ENCODE measurements at regions not wholly inside any gene's neighbourhood (a gene's known extent, or its start where the extent isn't known, plus 50 kb on each side); places are given as distances from the start of the nearest gene placed in this dataset.

DNA sequence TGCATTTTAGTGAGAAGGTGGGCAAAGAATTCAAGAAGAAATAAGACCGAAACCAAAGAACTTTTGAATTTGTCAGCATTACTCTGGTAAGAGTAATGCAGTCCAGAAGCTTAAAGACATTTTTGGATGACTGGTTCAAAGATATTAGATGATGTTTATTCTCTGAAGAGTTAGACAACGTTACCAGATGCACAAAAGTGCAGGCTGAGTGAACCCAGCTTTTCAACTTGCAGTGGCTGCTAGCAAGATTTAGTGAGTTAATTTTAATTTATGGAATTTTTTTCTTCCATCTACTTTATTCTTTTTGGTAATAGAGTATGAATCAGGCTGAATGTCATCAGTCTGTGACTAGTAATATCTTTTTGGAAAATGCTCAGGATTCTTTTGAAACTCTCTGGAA lies 267.3 kb upstream of the AZI2 start (continued):
- TF ChIP-seq, protein P1, sequence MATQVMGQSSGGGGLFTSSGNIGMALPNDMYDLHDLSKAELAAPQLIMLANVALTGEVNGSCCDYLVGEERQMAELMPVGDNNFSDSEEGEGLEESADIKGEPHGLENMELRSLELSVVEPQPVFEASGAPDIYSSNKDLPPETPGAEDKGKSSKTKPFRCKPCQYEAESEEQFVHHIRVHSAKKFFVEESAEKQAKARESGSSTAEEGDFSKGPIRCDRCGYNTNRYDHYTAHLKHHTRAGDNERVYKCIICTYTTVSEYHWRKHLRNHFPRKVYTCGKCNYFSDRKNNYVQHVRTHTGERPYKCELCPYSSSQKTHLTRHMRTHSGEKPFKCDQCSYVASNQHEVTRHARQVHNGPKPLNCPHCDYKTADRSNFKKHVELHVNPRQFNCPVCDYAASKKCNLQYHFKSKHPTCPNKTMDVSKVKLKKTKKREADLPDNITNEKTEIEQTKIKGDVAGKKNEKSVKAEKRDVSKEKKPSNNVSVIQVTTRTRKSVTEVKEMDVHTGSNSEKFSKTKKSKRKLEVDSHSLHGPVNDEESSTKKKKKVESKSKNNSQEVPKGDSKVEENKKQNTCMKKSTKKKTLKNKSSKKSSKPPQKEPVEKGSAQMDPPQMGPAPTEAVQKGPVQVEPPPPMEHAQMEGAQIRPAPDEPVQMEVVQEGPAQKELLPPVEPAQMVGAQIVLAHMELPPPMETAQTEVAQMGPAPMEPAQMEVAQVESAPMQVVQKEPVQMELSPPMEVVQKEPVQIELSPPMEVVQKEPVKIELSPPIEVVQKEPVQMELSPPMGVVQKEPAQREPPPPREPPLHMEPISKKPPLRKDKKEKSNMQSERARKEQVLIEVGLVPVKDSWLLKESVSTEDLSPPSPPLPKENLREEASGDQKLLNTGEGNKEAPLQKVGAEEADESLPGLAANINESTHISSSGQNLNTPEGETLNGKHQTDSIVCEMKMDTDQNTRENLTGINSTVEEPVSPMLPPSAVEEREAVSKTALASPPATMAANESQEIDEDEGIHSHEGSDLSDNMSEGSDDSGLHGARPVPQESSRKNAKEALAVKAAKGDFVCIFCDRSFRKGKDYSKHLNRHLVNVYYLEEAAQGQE (IDR thresholded peaks at IDR 0.05; ENCODE audit: low read depth), result no peak
- TF ChIP-seq YY1 (IDR thresholded peaks at IDR 0.05; ENCODE audit: extremely low read depth, insufficient replicate concordance, low read depth, low read length), result no peak
- TF ChIP-seq, protein P2, sequence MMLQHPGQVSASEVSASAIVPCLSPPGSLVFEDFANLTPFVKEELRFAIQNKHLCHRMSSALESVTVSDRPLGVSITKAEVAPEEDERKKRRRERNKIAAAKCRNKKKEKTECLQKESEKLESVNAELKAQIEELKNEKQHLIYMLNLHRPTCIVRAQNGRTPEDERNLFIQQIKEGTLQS (IDR thresholded peaks at IDR 0.05), result no peak
- TF ChIP-seq ZNF274 (IDR thresholded peaks at IDR 0.05; ENCODE audit: low read depth, low read length), result no peak
- no peak for TF ChIP-seq POLR2A (IDR thresholded peaks at IDR 0.05; ENCODE audit: borderline replicate concordance, extremely low read depth, insufficient read depth, insufficient read length)
- TF ChIP-seq, protein P3, sequence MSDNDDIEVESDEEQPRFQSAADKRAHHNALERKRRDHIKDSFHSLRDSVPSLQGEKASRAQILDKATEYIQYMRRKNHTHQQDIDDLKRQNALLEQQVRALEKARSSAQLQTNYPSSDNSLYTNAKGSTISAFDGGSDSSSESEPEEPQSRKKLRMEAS (IDR thresholded peaks at IDR 0.05), result no peak

DNA sequence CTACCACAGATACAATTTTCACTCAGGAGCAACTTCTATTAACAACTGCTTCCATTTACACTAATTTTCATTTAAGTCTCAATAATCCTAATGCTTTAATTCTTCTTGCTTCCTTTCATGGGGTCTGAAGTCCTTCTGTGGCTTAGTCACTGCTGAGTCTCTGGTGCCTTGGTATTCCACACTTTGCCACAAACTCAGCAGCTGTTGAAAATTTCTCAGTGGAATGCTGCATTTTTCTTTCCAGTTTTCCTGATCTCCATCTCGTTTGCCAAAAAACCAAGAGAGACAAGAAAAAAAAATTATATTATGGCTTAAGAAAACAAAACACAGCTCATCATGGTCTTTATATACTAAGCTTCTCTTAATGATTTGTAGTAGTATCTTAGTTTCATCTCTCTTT lies 269.2 kb upstream of the AZI2 start:
- BruUV-seq (replicated peaks), result no TSS peak
- H3K27ac ChIP-seq (ENCODE audit: low read depth, low read length), result no peak overlapping the region
- H3K9me3 ChIP-seq (ENCODE audit: control insufficient read depth in 1 of 2, insufficient read depth in 1 of 2, low read depth in 1 of 2, low read length in 2 of 2), result no peaks in the 10 kb centered on the region
- no peak overlapping the region for H3K4me2 ChIP-seq (ENCODE audit: low read length)
- no peak for TF ChIP-seq SP1 (IDR thresholded peaks at IDR 0.05; ENCODE audit: low read depth)
- no peak for TF ChIP-seq YY1 (IDR thresholded peaks at IDR 0.05; ENCODE audit: extremely low read depth, insufficient replicate concordance, low read depth, low read length)
- no peak for TF ChIP-seq EZH2phosphoT487 (IDR thresholded peaks at IDR 0.05; ENCODE audit: borderline replicate concordance)
- TF ChIP-seq ELF1 (IDR thresholded peaks at IDR 0.05; ENCODE audit: borderline replicate concordance, low read depth), result no peak
- TF ChIP-seq TCF7L2 (IDR thresholded peaks at IDR 0.05; ENCODE audit: borderline replicate concordance, extremely low read depth, insufficient read depth, insufficient read length), result no peak
- no peaks in the 10 kb centered on the region for H3K4me1 ChIP-seq (ENCODE audit: control insufficient read depth in 1 of 2, insufficient read depth in 2 of 2, low read length in 2 of 2)
- DNase-seq (ENCODE audit: low read depth, low spot score) (no peak), ATAC-seq (no peak)
- H3K9ac ChIP-seq (ENCODE audit: low read length), result no peak overlapping the region
- no peak overlapping the region for H3K4me3 ChIP-seq (replicated peaks in 1 of 2; ENCODE audit: low read depth in 1 of 2, low read length in 2 of 2)
- H2AFZ ChIP-seq (ENCODE audit: low read depth, low read length, poor library complexity, severe bottlenecking), result no peak overlapping the region
- no peaks in the 10 kb centered on the region for H3K9me2 ChIP-seq (ENCODE audit: insufficient read depth)
- ChIA-PET POLR2A (no interaction called here), RAD21 (ENCODE audit: low non-redundant PET in 1 of 2, low total read pairs in 2 of 2, uncharacterized antibody in 2 of 2, unreplicated experiment in 2 of 2) (no interaction called here), CTCF (no interaction called here)
- H3K79me2 ChIP-seq (ENCODE audit: insufficient read depth, low read length), result no peaks in the 10 kb centered on the region
- no peaks in the 10 kb centered on the region for H3K27me3 ChIP-seq (ENCODE audit: insufficient read depth, low read length)
- H3K36me3 ChIP-seq (ENCODE audit: control insufficient read depth in 1 of 2, insufficient read depth in 2 of 2, low read length in 2 of 2), result no peaks in the 10 kb centered on the region
- intact Hi-C loops (cut with micrococcal nuclease), result no loop called here
- H4K20me1 ChIP-seq (ENCODE audit: insufficient read depth), result no peaks in the 10 kb centered on the region

Data from HCT116 (cell line).